ENCODE measurements at regions not wholly inside any gene's neighbourhood (a gene's known extent, or its start where the extent isn't known, plus 50 kb on each side); places are given as distances from the start of the nearest gene placed in this dataset.

- DNase-seq (ENCODE audit: low read depth) = no peak
These were observed 81.0 kb upstream of the LRRC55 start for GRCh38 chr11:57100638-57101331.

DNA sequence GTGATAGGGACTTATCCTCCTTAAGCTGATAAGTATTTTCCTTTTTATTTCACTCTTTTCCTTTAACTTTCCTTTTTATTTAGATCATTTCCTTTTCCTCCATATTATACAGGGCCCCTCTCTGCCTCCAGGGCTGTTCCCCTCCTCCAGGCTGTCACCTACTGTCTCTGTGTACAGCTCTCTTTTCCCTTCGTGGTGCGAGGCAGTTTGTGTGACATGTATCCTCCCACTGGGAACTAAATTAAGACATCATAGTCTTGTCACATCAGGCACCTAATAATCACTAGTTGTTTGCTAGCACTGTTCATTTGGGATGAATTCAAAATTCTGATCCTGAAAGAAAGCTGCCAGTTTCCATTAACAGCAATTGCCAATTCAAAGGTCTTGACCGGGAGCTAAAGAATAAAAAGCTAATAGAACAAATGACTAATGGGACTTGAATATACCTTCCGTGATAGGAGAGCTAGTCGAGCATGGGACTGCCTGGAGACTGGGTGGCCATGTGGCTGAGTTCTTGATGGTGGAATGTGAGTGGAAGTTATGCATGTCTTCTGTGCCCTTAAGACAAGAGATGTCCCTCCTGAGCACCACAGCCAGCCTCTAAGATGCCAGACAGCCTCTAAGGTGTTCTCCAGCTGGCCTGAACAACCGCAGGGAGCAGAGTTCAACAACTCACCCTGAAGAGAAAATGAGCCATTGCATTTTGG lies 77.7 kb upstream of the LRRC55 start:
- DNase-seq (ENCODE audit: low read depth) = no peak

GRCh38 chr11:57109331-57109730 lies 72.4 kb upstream of the LRRC55 start:
- no peak for DNase-seq (ENCODE audit: low read depth)

DNA sequence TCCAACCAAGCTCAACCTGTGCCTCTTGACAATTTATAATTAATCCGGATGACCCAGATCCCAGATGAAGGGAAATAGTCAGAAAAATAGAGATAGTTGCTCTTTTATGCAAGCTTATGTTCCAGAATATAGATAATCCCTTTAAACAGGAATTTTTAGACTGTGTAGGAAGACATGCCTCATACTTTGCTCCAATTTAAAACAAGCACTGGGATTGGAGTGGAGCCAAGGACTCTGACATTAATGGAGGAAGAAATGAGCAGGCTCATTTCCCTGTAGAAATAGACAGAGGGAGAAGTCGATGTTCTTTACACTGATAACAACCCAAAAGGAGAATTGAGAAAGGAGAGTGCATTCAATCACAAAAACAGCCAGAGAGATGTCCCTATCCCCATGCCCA lies 70.1 kb upstream of the LRRC55 start:
- DNase-seq (ENCODE audit: low read depth) = no peak

- DNase-seq (ENCODE audit: low read depth) = peak; percentile 73
These were observed 65.1 kb upstream of the LRRC55 start for GRCh38 chr11:57116654-57117053.

DNA sequence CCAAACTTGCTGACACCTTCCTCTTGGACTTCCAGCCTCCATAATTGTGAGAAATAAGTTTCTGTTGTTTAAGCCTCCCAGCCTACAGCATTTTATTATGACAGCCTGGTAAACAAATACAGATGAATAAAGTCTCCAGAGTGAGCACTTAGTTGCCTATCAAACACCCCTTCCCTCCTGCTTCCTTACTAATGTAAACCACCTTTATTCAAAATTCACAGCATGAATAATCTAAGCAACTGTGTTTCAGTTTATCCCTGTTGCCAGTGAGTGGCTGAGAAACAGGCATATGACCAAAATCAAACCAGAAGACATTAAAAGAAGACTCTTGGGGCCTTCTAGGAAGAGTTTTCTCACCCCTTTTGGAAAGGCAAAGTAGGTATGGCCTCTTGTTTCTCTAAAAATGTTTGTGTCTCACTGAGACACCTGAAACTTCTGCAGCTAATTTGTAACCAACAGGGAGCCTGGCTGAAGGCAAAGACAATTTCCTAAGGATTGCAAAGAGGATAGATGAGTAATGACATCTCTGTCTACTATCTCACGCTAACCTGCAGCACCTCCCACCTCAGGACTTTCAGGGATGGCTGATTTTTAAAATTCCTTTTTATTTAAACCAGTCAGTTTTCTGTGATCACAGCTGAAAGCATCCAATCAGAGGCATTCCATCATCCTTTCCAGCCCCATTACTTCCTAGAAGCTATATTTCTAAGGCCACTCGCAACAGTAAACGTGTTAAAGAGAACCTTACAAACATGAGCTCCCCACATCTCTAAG lies 61.4 kb upstream of the LRRC55 start:
- DNase-seq (ENCODE audit: low read depth) = no peak

DNA sequence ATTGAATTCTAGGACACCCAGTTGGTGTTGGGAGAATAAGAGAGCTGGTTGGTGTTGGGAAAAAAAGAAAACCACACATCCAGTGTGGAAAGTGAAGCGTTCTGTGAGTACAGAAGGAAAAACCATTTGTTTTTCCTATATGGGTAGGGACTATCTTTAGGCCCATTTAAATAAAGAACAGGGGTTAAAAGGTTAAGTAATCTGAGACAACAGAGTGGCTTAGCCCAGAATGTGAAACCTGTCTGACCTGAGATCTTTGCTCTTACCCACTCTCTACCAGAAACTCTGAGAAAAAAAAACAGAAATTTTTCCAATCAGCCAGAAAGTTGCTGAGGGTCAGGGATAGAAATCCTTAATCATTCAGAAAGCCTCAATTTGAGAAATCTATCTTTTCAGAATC lies 59.8 kb upstream of the LRRC55 start:
- no peak for DNase-seq (ENCODE audit: low read depth)

GRCh38 chr11:57123590-57123989 lies 58.2 kb upstream of the LRRC55 start:
- no peak for DNase-seq (ENCODE audit: low read depth)

- no peak for DNase-seq (ENCODE audit: low read depth)
These were observed 57.2 kb upstream of the LRRC55 start for GRCh38 chr11:57124505-57124904.

DNA sequence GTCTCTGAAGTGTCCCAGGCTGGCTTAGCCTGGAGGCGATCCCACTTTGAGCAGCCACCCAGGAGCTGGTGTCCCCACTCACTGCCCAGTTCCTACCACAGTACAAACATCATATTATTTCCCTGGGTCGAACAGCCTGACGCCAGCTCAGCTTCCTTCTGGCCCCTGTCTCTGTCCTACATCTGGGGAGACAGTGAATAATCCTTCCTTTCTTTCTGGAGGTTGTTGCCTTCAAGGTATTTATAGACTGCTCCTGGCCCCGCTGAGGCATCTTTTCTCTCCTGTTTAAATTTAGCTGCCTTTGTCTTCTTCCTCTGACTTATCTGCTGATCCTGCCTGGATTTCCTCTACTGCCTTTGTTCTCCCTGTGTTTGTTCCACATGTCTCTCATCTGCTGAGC lies 56.8 kb upstream of the LRRC55 start:
- DNase-seq (ENCODE audit: low read depth) = no peak

DNA sequence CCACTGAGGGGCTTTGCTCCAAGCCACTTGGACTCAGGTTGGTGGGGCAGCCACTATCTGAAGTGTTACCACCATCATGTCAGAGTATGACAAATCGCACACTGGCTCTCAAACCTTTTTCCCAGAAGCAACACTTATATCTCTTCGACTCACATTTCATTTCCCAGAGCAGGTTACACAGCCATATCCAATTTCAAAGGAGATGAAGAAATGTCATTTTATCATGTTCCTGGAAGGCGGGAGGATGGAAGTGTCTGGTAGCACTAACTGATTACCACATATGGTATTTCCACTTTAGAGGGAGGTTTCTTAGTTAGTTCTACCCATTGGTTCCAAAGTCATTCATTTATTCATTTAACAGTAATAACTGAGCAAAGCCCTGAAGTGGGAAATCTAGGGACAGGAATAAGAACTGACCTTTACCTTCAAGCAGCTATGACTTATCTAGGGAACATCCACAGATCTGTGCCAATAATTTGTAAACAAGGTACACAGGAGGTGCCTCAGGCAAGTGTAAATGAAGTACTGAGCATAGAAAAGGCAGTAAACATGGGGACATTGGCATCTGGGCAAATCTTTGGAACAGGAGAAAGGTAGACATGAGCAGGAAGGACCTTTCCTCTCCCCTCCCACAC lies 54.9 kb upstream of the LRRC55 start:
- DNase-seq (ENCODE audit: low read depth) = no peak

GRCh38 chr11:57131080-57131790 lies 50.5 kb upstream of the LRRC55 start:
- no peak for DNase-seq (ENCODE audit: low read depth)

Measured in LHCN-M2 (cell line).